GM10248 (cell line): ENCODE measurements at regions not wholly inside any gene's neighbourhood (a gene's known extent, or its start where the extent isn't known, plus 50 kb on each side); places are given as distances from the start of the nearest gene placed in this dataset.

Experiments used
- CTCF ChIA-PET: fragments of 300-600 bp; sonication (Branson Sonifier 250); formaldehyde crosslinking; extraction: SDS; loops from one replicate; lab custom pipeline; 2021; ENCODE audit warnings: antibody characterized with exemption; lab: Yijun Ruan, JAX
- POLR2A ChIA-PET: fragments of 350-650 bp; sonication (Branson Sonifier 250); formaldehyde crosslinking; extraction: SDS; loops from one replicate; lab custom pipeline; 2020; ENCODE audit warnings: antibody characterized with exemption; lab: Yijun Ruan, JAX
- DNase-seq: peaks from one replicate; pipeline ENCODE4 v3.0.0; 2012; ENCODE audit errors: extremely low spot score
- TF ChIP-seq, protein P1 (sequence below): IDR thresholded peaks from 2 replicates; pipeline ENCODE4 v1.5.1; 2012; ENCODE audit warnings: mild to moderate bottlenecking, low read depth; ENCODE audit errors: extremely low read depth, missing control alignments, control extremely low read depth

DNA sequence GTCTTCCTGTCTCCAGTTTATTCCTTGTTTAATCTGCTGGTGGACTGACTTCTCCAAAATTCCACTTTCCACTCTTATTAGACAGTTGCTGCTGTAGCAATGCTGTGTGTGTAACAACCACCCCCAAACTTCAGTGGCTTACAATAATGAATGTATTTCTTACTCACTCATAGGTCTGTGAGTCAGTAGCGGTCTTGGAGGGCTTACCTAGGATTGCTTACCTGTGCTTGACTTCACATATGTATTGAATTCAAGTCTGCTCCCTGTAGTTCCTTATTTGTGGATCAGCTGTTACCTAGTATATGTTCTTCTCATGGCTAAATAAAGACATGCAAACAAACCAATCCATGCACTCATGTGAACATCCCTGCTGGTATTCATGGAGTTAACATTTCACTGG lies 224.6 kb downstream of the MAP2K6 start:
- POLR2A ChIA-PET, result no interaction called here
- CTCF ChIA-PET, result no interaction called here
- no peak for DNase-seq
- TF ChIP-seq, protein P1, sequence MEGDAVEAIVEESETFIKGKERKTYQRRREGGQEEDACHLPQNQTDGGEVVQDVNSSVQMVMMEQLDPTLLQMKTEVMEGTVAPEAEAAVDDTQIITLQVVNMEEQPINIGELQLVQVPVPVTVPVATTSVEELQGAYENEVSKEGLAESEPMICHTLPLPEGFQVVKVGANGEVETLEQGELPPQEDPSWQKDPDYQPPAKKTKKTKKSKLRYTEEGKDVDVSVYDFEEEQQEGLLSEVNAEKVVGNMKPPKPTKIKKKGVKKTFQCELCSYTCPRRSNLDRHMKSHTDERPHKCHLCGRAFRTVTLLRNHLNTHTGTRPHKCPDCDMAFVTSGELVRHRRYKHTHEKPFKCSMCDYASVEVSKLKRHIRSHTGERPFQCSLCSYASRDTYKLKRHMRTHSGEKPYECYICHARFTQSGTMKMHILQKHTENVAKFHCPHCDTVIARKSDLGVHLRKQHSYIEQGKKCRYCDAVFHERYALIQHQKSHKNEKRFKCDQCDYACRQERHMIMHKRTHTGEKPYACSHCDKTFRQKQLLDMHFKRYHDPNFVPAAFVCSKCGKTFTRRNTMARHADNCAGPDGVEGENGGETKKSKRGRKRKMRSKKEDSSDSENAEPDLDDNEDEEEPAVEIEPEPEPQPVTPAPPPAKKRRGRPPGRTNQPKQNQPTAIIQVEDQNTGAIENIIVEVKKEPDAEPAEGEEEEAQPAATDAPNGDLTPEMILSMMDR, result no peak

DNA sequence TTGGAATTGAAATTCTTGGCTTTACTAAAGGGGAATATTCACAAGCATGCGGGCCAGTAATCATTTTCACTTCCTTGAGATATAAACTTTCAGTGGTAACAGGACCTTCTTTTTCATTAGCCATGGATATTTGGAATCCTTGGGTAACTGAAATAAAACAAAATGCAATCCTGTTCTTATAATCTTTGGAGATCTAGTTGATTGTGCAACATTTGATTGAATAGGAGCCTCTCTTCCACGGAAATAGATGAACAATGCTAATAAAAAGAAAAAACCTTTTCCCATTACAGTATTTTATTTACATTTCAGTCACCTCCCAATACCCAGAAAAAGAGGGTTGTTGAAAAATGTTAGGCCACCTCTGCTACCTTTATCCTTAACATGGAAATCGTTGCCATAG lies 225.6 kb downstream of the MAP2K6 start:
- TF ChIP-seq, protein P1, result no peak
- no peak for DNase-seq
- ChIA-PET CTCF (no interaction called here), POLR2A (no interaction called here)

DNA sequence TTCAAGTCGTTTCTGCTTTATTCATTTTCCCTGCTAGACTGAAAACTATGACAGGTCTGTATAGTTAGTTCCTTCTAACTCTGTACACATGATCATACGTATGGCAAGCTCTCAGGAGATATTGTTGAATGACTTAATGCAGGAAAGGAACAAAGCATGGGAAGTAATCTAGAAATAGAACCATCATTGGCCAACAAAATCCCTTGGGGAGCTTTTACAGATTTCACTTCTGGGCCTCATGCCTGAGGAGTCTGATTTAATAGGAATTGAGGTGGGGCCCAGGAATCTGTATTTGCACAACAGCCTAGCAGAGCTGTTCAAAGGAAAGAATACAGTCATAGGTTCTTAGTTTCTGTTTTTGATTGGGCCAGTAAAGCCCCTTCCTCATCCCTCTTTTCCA lies 229.2 kb downstream of the MAP2K6 start:
- ChIA-PET POLR2A (no interaction called here), CTCF (interaction anchor here (0.9 to 1.7 kb wide), 2 partner anchors 33 to 36 kb away, joined by 3 to 5 read pairs; no protein-coding TSS in a partner anchor)

DNA sequence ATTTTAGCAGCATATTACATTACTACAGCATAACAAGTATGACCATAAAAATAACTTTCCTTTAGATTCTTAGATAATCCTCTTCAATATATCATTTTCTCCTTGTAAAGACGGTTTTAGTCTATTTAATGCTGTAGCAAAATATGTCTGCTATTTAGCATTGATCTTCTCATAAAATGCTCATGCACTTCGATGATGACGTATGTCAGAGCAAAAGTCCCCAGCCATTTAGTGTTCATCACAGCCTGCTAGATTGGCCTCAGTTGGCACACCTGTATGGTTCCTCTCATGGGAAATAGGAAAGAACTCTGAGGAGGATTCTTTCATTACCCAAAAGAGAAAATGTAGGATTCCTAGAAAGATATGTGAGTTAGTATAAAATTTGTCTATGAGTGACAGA lies 232.2 kb downstream of the MAP2K6 start:
- TF ChIP-seq, protein P1, result no peak
- DNase-seq, result no peak
- ChIA-PET CTCF (no interaction called here), POLR2A (no interaction called here)

More for the DNA sequence above, 229.2 kb downstream of the MAP2K6 start:
- no peak for DNase-seq
- TF ChIP-seq, protein P1, result no peak

DNA sequence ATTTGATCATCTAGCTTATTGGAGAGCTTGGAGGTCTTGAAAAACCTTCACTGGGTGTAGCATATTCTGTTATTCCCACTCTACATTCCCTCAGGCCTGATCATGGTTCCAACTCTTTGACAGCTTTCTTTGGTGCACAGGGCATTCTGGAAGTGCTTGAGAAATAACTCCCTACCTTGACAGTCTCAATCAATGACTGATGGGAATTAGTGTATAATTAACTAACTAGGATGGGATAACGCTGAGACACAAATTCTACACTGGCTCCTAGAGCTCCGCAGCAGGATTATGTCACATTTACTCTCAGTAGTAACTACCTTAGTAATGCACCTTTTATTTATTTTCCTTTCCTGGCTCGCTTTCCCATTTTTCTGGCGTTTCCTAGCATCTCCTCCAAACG lies 236.4 kb downstream of the MAP2K6 start:
- CTCF ChIA-PET, result no interaction called here
- TF ChIP-seq, protein P1, result no peak
- POLR2A ChIA-PET, result no interaction called here
- DNase-seq, result no peak

DNA sequence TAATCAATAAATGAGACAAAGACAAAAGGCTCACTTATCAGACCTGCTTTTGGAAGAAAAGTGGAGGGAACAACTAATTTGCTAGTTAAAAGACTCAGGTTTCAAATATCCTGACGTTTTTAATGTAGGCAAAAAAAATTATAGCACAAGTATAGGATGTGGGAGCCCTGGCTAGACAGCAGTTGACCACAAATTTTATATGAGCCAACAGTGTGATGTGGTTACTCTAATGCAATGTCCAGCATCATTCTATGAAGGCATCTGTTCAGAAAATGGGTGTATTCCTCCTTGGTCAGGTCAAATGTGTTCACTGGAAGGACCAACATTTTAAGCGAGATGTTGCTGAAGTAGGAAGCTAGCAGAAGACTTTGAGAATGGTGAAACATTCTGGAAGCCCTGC lies 237.4 kb downstream of the MAP2K6 start:
- no peak for DNase-seq
- TF ChIP-seq, protein P1, result no peak
- ChIA-PET CTCF (no interaction called here), POLR2A (no interaction called here)
